Spinal cord (tissue), 9 donors: ENCODE measurements at regions not wholly inside any gene's neighbourhood (a gene's known extent, or its start where the extent isn't known, plus 50 kb on each side); places are given as distances from the start of the nearest gene placed in this dataset.
A peak's percentile ranks its signal among the peaks of the same experiment; 100 is the strongest.

Experiments used
- DNase-seq, 6 donors: peaks; one replicate each; pipeline versions ENCODE4 v3.0.0 to v3.0.0-alpha.2; 2013 to 2015; ENCODE audit warnings: low spot score in 6 of 6, low read depth in 4 of 6
- H3K27ac ChIP-seq: one replicate; pipeline ENCODE4 v1.5.1; 2013; ENCODE audit warnings: low read depth, low read length, control low read depth
- H3K27me3 ChIP-seq: one replicate; pipeline ENCODE4 v1.6.1; 2013; ENCODE audit warnings: low read length; ENCODE audit not compliant: control insufficient read depth, insufficient read depth
- H3K36me3 ChIP-seq: one replicate; pipeline ENCODE4 v1.6.1; 2013; ENCODE audit warnings: low read length; ENCODE audit not compliant: control insufficient read depth, insufficient read depth
- H3K4me1 ChIP-seq: one replicate; pipeline ENCODE4 v1.6.1; 2013; ENCODE audit warnings: low read length; ENCODE audit not compliant: control insufficient read depth, insufficient read depth
- H3K4me3 ChIP-seq: one replicate; pipeline ENCODE4 v1.5.1; 2013; ENCODE audit warnings: low read depth, low read length, control low read depth
- H3K9me3 ChIP-seq: one replicate; pipeline ENCODE4 v1.6.1; 2013; ENCODE audit warnings: low read length; ENCODE audit not compliant: control insufficient read depth, insufficient read depth
- WGBS: methylation state at CpG from one replicate; pipeline ENCODE4 v1.1.5; 2013; ENCODE audit warnings: missing lambda C conversion rate; ENCODE audit not compliant: insufficient coverage; 5-methylcytosine and 5-hydroxymethylcytosine counted together
- donor health status: healthy.

DNA sequence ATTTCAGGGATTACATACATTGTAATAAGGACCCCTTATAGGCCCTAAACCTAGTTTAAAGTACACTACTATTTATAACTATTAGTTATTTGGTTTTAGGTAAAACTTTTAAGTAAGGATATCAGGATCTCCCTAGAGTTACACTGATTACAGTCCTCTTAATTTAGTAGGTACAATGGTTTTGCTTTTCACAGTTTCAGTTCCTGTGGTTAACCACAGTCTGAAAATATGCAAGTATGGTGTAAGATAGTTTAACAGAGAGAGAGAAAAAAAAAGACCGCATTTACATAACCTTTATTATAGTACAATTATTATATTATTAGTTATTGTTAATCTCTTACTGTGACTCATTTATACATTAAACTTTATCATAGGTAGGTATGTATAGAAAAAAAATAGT, 725.3 kb upstream of the PTPRD start:
- no peaks in the 10 kb centered on the region for H3K27me3 ChIP-seq
- H3K36me3 ChIP-seq = no peaks in the 10 kb centered on the region
- no peaks in the 10 kb centered on the region for H3K9me3 ChIP-seq
- H3K27ac ChIP-seq = no peak overlapping the region
- H3K4me1 ChIP-seq = no peaks in the 10 kb centered on the region
- no peak overlapping the region for H3K4me3 ChIP-seq
- no peak for DNase-seq
- WGBS = no CpG with 5 or more reads among the region's 1 CpG

DNA sequence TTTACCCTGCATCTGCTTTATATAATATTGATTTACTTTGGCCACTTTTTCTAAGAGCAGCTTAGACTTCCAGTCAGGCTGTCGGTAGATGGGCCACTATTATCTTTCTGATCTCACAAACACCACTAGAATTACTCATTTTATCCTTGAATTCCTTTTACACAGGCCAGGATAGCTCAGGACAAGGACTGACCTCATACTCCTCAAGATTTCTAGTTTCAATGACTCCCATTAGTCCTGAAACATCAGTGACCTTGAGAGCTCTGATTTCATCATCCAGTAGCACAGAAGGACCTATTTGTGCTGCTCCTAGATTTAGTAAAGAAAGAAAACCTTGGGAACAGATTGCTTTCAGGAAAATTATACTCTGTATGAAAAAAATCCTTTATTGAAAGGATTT, 727.9 kb upstream of the PTPRD start:
- H3K4me1 ChIP-seq = no peaks in the 10 kb centered on the region
- no peaks in the 10 kb centered on the region for H3K36me3 ChIP-seq
- H3K4me3 ChIP-seq = no peak overlapping the region
- H3K9me3 ChIP-seq = no peaks in the 10 kb centered on the region
- H3K27ac ChIP-seq = no peak overlapping the region
- no peaks in the 10 kb centered on the region for H3K27me3 ChIP-seq
- DNase-seq = no peak
- whole genome bisulfite sequencing = 92% methylated on average over 1 of the region's 1 CpG

DNA sequence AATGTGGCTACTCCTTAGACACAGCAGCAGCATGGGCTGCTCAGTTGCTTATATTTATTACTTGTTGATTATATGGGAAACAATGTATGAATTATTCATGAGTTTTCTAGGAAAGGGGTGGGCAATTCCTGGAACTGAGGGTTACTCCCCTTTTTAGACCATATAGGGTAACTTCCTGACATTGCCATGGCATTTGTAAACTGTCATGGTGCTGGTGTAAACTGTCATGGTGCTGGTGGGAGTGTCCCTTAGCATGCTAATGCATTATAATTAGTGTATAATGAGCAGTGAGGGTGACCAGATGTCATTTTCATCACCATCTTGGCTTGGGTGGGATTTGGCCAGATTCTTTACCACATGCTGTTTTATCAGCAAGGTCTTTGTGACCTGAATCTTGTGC, 734.6 kb upstream of the PTPRD start:
- no peaks in the 10 kb centered on the region for H3K27me3 ChIP-seq
- no peak overlapping the region for H3K27ac ChIP-seq
- no peaks in the 10 kb centered on the region for H3K36me3 ChIP-seq
- peaks cover 7% of the 10 kb centered on the region for H3K4me1 ChIP-seq
- H3K9me3 ChIP-seq = no peaks in the 10 kb centered on the region
- H3K4me3 ChIP-seq = no peak overlapping the region
- no peak for DNase-seq

DNA sequence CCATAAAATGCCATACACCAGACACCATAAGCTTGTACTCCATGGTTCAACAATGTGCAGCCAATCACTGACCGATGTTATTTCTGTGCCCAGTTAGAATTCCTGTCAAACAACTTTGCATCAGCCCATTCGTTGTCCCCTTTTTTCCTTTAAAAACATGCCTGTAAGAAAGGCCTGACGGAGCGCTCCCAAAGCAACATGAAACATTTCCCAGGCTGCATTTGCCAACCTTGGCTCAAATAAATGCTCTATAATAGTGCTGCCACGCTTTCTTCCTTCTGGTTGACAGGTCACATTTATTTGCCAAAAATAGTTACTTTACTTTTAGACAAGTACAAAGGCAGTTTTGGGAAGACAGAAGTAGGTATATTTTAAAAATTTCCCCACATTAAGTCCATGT, 735.6 kb upstream of the PTPRD start:
- Histone ChIP-seq H3K4me1 (peaks cover 7% of the 10 kb centered on the region), H3K27me3 (no peaks in the 10 kb centered on the region), H3K9me3 (no peaks in the 10 kb centered on the region), H3K4me3 (no peak overlapping the region), H3K27ac (no peak overlapping the region), H3K36me3 (no peaks in the 10 kb centered on the region)
- DNase-seq = peak in 3 of 6 donors; percentile 17 to 73 (median 19)
- WGBS = 62% methylated on average over 4 of the region's 5 CpGs

DNA sequence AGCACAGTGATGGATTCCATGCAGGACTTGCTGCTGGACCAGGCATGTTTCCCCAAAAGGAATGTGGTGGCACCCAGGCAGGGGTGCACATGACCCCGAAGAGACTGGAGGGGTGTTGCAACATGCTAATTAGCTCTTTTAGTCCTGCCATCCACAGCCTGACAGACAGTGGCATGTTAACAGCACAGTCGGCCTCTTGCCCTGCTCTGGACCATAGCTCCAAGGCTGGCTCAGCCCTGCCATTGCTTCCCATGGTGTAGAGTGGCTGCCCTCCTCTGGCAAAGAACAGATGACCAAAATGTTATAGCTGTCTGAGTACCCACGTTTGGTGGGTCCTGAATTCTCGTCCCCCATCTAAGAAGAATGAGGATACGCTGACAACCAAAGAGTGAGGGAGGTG, 736.4 kb upstream of the PTPRD start:
- 91% methylated on average over 5 of the region's 5 CpGs for WGBS
- Histone ChIP-seq H3K27ac (no peak overlapping the region), H3K9me3 (no peaks in the 10 kb centered on the region)

DNA sequence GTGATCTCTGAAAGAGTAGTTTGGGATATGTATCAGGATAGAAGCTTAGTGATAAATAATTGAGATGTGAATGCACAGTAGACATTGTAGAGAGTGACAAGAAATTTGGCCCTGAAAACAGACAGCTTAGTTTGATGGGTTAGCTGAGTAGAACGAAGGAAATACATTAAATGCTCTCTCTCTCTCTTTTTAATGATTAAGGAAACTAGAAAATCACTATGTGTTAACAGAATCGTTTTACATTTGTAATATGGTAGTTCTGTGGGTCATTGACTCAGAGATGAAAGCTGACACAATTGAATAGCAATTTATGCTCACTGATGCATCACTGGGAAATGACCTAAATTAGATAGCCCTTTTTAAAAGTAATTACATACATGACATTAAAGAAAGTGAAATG, 739.8 kb upstream of the PTPRD start:
- H3K36me3 ChIP-seq = no peaks in the 10 kb centered on the region
- DNase-seq = peak in 1 of 6 donors; percentile 57
- WGBS = no CpG with 5 or more reads among the region's 2 CpGs

More for the DNA sequence above, 736.4 kb upstream of the PTPRD start:
- no peak overlapping the region for H3K4me3 ChIP-seq
- DNase-seq = no peak
- peaks cover 7% of the 10 kb centered on the region for H3K4me1 ChIP-seq
- no peaks in the 10 kb centered on the region for H3K36me3 ChIP-seq
- no peaks in the 10 kb centered on the region for H3K27me3 ChIP-seq

DNA sequence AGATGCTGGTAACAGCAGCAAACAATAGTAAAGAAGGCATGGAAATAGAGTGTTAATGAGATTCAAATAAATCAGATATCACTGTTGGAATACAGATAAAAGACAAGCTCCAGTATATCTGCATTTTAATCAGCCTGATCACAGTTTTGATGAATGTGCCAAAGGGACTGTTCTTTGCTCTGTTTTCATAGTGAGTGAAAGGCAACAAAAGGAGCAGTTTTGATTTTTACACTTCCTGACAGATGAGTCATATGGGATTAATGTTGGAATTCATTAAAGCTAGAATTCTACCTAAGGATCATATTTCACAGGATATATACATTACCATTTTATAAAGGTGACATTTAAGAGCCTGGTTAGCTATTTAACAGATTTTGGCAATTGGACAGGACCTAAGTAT, 743.3 kb upstream of the PTPRD start:
- H3K4me1 ChIP-seq = no peaks in the 10 kb centered on the region
- no peak overlapping the region for H3K4me3 ChIP-seq
- DNase-seq = peak in 2 of 6 donors; percentile 36 to 44
- H3K36me3 ChIP-seq = no peaks in the 10 kb centered on the region
- H3K9me3 ChIP-seq = no peaks in the 10 kb centered on the region
- no peak overlapping the region for H3K27ac ChIP-seq
- no peaks in the 10 kb centered on the region for H3K27me3 ChIP-seq

More for the DNA sequence above, 739.8 kb upstream of the PTPRD start:
- Histone ChIP-seq H3K9me3 (no peaks in the 10 kb centered on the region), H3K27me3 (no peaks in the 10 kb centered on the region), H3K4me3 (no peak overlapping the region), H3K27ac (no peak overlapping the region), H3K4me1 (peaks cover 7% of the 10 kb centered on the region)

DNA sequence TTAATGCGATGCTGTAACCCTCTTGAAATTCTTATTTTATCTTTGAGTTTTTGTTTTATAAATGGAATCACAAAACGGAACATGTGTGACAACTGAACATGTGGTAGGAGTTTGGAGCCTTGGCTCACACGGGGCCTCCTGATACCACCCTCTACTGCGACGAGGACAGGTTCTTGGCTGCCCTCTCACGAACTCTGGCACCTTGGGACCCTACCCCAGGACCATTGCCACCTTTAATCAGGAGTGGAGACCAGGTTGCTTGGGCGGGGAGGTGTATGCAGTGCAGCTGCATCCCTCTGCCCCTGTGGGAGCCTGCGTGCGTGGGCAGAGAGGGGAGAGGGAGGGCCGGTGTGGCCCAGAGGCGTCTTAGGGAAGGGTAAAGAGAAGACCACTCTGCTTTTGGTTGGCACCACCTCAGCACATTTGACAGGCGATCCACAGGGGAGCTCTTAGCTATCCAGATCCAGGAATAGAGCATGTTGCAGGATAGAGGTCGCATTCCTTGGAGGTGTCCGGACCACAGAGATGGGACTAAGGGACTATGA, 753.9 kb upstream of the PTPRD start:
- 91% methylated on average over 8 of the region's 14 CpGs for WGBS
- no peaks in the 10 kb centered on the region for H3K4me1 ChIP-seq
- H3K27me3 ChIP-seq = no peaks in the 10 kb centered on the region
- no peak for DNase-seq
- H3K9me3 ChIP-seq = no peaks in the 10 kb centered on the region
- H3K4me3 ChIP-seq = no peak overlapping the region
- H3K27ac ChIP-seq = no peak overlapping the region
- no peaks in the 10 kb centered on the region for H3K36me3 ChIP-seq

DNA sequence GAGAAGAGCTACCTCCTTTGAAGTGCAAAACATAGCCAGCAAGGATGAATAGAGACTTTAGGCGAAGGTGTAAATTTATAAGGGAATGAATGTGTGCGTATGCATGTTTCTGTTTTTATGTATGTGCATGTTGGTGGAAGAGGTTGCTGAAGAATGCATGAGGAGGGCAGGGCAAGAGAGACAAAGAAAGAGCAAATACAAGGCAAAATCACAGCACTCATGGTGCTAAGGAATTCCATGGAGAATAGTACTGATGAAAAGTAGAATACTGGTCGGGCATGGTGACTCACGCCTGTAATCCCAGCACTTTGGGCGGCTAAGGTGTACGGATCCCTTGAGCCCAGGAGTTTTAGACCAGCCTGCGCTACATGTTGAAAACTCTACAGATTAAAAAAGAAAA, 762.1 kb upstream of the PTPRD start:
- Histone ChIP-seq H3K4me1 (no peaks in the 10 kb centered on the region), H3K27ac (no peak overlapping the region), H3K27me3 (no peaks in the 10 kb centered on the region), H3K36me3 (no peaks in the 10 kb centered on the region), H3K9me3 (no peaks in the 10 kb centered on the region), H3K4me3 (no peak overlapping the region)
- 82% methylated on average over 7 of the region's 7 CpGs for WGBS
- no peak for DNase-seq

DNA sequence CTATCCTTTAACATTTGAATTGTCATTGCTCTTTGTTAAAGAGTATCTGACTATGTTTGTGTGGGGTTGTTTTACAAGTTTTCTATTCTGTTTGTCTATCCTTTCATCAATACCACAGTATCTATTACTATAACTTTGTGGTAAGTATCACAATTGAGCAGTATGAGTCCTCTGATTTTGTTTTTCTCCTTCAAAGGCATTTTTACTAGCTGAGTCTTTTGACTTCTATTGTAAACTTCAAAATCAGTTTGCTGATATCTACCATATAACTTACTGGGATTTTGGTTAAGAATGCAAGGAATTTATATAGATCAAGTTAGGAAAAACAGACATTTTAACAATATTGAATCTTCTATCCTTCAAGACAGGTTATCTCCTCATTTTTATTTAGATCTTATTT, 789.8 kb upstream of the PTPRD start:
- Histone ChIP-seq H3K27me3 (no peaks in the 10 kb centered on the region), H3K4me1 (no peaks in the 10 kb centered on the region), H3K4me3 (no peak overlapping the region), H3K27ac (no peak overlapping the region), H3K36me3 (no peaks in the 10 kb centered on the region), H3K9me3 (peaks cover 2% of the 10 kb centered on the region)
- no peak for DNase-seq
